NCI-H748 treated with DMSO at 0.1 percent for 48 hours (cell line): ENCODE measurements at regions not wholly inside any gene's neighbourhood (a gene's known extent, or its start where the extent isn't known, plus 50 kb on each side); places are given as distances from the start of the nearest gene placed in this dataset.

Experiments used
- DNase-seq: peaks from one replicate; lab custom pipeline; 2025; lab: John Stamatoyannopoulos, UW

DNA sequence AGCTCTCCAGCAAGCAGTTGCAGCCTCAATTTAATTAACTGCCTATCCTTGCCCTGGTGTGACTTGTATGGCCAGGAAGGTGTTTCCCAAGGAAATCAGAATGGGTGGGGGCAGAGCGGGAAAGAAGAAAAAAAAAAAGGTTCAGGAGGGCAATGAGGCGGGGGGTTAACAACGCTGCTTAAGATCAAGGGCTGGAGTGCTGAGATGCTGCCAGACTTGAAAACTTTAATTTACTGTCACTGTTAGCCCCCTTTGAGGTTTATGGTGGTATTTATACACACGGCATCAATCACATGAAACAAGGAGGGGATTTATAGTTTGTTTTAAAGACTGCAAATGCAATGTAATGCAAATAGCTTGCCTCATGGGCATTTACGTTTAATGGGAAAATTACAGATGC, 319.4 kb upstream of the NR2F2 start:
- DNase-seq: no peak

DNA sequence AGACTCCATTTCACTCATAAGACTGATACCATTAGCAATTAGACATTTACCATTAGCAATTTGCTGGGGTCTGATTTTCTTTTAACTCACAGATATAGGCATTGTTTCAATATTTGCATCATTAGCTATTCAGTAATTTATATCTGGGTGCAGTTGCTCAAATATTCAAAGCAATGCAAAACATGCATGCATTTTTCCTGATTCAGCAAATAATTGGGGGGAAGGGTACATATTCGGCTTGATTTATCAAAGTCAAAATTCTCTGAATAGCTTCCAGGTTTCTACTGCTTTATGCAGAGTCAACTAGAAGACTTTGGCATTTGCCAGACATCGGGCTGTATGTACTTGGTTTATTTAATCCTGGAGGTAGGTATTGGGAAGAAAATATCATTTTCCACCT, 315.6 kb upstream of the NR2F2 start:
- no peak for DNase-seq

DNA sequence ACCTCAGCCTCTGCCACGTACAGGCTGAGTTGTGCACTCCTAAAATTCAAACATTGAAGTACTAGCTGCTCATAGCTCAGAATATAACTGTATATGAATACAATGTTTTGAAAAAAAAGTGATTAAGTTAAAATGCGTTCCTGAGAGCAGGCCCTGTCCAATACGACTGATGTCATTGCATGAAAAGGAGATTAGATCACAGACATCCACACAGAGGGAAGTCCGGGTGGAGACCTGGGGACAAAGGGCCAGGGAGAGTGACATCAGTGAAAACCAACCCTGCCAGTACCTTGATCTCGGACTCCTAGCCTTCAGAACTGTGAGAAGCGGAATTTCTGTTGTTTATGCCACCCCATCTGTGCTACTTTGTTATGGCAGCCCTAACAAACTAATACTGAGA, 311.4 kb upstream of the NR2F2 start:
- no peak for DNase-seq

DNA sequence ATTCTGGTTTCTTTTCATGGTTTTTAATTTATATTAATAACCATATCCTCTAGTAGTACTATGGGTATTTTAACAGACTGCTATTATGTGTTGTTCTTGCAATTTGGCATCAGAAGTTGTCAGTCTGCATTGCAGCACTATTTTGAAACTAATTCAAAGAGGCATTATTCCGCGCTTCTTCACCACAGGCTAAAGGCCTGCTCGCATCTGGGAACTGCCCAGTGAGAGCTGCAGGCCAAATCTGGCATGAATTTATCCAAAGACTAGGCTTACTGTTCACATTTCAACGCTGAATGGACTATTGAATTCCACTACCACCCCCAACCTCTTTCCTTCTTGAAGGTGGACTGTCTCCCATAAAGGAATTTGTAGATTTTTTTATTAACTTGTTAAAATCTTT, 310.4 kb upstream of the NR2F2 start:
- no peak for DNase-seq

DNA sequence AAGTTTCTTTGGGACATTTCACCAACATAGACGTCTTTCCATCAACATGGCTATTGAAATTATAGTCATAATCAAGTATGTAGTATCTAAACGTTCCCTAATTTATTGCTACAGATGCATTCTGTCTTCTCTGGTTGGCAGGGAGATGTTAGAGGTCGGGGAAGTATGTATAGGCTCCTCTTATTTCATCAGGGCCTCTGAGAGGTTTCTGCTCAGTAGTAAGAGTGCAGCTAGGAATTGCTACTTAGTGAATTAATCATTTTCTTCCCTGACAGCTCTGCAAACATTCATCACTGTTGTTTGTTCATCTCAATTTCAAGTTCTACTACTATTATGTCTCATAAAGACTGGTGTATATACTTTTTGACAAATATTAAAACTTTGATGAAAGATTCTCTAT, 309.7 kb upstream of the NR2F2 start:
- no peak for DNase-seq

DNA sequence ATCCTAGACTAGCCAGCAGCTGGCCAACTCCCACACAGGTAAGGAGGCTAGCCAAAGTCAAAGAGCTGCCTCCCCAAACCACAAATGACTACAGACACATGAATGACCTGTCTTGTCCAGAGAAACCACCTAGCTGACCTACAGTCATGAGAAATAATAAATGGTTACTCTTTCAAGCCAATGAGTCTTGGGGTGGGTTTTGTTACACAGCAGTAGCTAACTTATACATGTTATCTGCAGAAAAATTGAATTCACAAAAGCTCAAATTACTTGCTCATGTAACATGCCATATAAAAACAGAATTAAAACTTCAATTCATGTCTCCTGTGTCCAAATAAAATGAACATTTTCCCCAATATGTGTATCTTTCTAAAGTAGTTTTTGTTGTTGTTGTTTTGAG, 307.4 kb upstream of the NR2F2 start:
- DNase-seq: no peak

DNA sequence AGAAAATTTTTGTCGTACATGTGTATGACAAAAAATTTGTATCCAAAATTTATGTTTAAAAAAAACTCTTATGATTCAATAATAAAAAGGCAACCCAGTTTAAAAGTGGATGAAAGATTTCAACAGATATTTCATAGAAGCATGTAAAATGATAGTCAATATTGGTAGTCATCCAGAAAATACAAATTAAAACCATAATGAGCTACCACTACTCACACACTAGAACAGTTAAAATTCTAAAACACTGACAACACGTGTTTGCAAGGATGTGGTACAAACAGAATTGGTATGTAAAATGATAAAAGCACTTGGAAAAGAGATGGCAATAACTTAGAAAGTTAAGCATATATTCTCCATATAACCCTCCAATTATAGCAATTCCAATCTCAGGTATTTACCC, 303.0 kb upstream of the NR2F2 start:
- DNase-seq: no peak

DNA sequence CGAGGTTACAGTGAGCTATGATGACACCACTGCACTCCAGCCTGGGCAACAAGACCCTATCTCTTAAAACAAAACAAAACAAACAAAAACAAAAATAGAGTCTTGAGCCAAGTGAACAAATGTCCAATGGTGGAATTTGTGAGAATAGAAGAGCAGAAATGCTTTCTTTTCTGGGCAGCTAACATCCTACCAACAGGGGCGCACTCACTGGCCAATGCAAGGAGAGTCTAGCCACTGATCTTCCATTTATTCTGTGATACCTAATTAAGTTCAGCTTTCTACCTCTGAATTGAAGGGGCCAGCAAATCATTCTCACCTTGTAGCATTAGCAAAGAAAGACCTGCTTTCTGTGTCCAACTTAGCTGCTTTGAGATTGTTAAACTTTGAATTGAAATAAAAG, 301.9 kb upstream of the NR2F2 start:
- no peak for DNase-seq

DNA sequence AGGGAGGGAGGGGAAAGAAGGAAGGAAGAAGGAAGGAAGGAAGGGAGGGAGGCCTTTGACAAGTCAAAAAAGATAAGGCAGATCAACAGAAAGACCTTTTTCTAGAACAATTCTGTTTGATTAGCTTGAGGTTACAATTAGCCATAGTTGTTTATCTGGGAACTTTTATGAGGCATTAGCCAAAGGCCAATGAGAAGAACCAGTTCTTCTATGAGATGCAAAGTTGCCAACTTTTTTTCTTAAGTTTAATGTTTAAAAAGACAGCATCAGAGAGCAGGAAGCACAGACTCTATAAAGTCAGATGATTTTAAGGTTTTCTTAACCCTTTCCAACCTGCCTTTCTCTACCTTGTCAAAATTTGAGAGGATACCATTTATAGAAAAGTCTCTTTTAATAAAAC, 301.3 kb upstream of the NR2F2 start:
- no peak for DNase-seq

DNA sequence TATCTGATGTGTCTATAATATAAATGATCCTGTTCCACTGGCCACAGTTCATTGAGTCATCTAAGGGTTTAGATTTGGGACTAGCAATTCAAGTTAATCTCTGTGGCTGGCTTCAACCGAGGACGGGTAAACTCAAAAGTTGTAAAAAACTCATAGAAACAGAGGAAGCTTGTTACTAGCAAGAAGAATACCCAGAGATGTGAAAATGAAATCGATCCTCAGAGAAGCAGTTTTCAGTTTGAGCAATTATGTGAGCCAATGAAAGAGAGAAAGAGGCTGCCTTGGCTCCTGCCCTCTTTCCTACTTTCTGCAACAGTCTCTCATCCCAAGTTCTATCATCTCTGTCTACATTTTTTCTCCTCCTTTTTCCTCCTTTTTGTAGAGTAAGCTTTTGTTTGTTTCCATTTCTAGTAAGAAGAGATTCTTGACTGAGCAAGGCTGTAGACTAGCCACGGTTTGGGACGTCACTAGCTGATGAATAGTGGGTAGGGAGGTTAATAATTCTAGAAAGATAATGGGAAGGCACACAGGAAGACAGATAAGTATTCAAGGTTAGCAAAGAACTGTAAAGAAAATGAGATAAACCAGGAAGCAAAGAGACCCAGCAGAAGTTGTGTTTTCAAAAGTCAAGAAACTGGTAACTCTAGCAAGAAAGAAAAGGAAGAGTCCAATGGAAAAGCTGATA, 298.9 kb upstream of the NR2F2 start:
- DNase-seq: no peak

DNA sequence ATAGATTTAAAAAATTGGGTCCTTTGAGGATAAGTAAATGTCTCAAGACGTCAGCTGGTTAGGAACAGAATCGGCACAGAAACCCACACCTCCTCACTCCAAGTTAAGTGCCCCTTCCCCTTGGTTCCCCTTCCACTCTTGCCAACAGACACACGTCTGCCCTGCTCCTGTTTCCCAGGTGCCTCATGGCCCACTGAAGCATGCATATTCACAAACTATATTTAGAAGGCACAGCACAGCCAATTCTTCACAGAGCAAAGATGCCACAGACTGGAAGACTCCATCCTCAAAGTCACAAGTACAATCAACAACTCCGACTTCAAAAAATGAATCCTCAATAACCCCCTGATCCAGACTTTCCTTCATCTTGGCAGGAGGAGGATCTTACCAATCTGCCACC, 295.4 kb upstream of the NR2F2 start:
- no peak for DNase-seq

DNA sequence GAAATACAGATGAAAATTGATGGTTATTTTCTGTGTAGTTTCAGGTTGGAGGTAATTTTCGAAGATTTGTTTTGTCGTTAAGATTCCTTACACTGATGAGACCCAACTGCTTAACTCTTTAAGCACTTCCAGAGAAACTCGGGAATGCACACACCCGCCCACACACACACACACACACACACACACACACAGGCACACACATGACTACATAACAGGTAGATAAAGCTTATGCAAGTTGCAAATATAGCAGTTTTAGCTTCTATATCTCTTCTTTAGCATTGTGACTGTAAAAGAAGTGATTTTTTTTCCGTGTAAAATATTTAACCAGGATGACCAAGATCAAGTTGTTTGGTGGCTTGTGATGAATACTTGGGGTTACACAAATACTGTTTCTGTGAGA, 294.9 kb upstream of the NR2F2 start:
- DNase-seq: no peak

DNA sequence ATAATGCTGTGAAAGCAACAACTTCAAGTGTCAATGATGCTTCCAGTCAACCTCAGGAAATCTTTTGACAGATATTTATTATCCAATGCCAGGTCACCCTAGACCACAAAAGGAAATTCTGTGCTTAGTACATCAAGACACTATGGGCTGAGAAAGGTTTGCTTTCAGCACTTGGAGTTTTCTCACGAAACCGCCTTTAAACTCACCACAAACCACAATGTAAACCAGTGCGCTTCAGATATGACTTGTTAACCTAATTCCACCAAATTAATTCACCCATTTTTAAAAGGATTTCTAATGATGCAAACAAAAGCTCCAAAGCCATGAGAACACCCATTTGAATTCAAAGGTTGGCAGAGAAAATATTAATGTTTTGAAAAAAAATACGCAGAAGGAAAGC, 292.9 kb upstream of the NR2F2 start:
- DNase-seq: no peak

DNA sequence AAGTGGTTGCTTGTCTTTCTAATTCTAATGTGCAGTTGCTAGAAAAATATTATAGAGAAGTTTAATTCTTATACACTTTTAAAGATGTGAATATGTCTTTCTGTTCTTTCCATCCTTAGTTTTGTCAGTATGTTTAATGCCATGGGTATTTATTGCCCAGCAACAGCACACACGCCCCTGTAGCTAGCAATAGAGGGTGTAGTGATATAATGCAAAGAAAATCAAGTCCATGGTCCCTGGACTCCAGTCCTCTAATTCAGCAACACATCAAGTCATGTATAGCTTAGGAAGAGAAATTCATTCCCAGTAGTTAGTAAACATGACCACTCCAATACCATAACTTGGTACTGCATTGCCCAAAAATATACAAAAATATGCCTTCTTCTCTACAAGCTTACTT, 292.4 kb upstream of the NR2F2 start:
- no peak for DNase-seq

DNA sequence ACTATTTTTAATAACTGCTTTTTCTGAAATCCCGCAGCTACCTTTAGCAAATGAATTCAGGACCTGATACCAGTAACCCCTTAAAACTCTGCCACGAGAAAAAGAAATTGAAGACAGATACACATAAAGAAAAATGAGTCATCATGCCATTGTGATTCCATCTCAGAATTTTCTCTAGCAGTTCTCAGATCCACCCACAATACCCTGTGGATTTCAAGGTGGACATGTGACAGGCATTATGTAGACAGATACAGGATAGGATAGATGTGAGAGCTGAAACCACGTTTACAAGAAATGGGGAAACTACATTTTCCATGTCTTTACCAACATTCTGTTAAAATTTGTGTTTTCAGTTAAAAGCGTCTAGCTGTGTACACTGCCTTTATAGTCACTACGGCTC, 291.9 kb upstream of the NR2F2 start:
- DNase-seq: no peak

DNA sequence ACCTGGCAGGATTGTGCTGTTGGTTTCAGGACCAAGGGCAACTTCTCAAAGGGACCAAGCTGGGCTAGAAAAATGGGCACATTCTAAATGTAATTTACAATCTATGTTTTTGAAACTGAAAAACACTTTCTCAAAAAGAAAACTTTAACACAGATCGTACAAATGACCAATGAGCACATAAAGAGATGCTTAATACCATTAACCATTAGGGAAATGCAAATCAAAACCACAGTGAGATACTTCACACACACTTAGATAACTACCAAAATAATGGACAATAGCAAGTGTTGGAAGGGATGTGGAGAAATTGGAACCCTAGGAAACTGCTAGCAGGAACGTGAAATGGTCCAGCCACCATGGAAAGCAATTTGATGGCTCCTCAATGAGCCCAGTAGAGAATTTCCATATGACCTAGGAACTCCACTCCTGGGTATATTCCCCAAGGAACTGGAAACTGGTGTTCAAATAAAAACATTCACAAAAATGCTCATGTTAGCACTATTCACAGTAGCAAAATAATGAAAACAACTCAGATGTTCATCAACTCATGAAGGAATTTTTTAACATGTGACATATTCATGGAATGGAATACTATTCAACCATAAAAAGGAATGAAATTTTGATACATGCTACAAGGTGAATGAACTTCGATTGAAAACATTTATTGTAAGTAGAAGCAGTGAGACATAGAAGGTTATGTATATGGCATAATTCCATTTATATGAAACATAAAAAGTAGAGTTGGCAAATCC, 288.3 kb upstream of the NR2F2 start:
- DNase-seq: no peak

DNA sequence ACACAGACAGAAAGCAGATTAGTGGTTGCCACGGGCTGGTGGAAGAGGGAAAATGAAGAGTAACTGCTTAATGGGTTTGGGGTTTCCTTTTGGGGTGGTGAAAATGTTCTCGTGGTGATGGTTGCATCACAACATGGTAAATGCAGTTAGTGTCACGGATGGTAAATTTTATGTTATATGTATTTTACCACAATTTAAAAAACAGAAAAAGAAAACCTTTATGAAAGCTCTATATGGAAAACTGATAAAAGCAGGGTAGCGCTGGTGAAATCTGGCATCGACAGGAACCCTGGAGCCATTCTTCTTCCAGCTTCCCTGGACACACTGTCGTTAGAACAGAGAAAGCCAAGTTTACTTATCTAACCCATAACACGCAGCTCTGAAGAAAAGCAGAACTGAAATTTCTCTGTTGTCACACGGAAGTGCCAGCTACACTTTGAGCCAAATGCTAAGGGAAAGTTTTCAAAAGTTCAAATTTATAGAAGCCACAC, 287.7 kb upstream of the NR2F2 start:
- no peak for DNase-seq

DNA sequence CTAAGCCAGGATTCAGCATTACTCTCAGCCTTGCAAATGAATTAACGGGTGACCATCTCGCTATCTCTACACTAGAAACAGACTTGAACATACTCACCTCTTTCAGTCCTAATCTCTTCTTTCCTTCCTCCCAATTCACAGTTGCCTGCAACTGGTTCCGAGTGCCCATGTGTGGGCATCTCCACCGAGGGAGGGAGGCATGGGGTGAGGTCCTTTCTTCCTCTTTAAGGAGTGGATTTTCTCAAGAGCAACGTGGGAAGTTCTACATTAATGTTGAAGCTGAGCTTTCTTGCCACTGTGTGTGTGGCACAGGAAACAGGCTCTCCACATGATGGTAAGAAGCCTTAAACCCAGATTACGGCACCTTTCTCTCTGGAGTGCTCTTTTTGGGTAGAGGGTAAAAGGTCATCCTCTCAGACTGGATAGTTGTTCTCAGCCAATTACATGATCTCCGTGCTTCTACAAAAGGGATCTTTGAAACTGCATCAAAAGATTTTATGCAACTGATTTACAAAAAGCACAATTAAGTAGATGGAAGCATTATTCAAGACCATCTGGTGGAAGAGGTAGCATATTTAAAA, 286.8 kb upstream of the NR2F2 start:
- no peak for DNase-seq

DNA sequence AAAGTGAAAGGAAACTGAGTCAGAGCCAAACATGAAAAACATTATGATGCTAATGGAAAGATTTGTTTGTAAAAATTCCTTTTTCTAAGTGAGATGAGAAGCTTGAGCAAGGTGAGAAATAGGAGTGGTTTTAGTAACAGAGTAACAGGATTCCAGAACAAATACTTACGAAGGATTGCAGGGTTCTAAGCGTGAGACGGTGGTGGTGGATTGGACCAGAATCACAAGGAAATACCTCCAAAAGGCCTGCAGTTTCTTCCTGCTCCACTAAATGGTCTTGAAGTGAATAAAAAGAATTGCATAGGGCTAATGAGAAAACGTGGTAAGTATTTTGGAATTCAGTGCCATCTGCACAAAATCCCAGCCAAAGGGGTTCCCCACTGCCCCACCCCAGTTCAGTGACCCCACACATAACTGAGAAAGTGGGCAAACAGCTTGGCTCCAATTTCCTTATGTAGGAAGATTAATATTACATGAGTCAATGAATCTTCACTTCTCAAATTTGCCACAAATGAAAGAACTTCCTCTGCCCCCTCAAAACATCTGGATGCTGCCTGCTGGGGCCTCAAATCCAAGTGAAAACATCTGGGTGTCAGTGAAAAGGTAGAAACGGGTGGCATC, 283.8 kb upstream of the NR2F2 start:
- DNase-seq: no peak

DNA sequence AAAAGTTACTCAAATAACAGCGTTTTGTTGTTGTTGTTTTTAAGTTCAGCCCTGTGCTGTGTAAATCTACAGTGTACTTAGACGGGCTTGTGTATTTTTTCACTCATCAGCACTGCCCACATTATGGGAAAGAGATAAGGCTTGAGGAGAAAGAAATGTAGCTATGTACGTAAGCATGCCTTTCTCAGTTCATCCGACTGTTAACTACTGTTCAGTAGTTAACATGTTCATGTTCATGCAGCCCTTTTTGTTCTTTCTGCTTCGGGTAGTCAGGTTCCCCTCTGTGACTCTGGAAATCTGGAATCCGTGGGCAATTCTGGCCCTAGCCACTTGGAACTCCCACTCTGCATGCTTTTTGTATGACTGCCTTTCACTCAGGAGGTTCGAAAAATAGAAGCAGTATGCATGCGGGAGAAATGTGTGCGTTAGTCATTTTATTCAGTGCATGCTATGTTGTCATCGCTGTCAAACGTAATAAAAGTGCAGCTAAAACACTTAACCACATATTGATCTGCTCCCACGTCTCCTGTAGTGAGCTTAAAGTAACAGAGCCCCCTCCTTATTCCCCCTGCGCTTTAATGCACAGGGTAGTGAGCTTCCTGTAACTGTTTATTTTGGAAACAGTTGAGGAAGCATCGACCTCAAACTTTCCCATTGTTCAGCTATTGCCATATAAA, 283.1 kb upstream of the NR2F2 start:
- DNase-seq: no peak

DNA sequence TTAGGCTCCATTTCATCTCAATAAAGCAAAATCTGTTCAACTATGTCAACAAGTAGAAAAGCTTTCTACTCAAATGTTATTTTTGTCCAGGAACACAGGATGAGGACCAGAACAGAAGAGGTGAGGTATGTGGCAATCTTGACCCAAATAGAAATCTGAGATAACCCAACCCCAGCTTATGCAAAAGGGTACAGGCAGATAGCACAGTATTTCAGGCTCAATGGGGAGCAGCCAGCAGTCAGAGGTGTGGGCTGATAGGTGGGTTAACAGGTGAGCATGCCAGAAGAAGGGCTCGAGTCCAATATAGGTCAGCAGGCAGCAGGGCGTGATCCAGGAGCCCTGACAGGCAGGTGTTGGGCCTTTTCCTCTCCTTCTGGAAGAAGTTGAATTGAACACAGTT, 281.2 kb upstream of the NR2F2 start:
- DNase-seq: no peak

DNA sequence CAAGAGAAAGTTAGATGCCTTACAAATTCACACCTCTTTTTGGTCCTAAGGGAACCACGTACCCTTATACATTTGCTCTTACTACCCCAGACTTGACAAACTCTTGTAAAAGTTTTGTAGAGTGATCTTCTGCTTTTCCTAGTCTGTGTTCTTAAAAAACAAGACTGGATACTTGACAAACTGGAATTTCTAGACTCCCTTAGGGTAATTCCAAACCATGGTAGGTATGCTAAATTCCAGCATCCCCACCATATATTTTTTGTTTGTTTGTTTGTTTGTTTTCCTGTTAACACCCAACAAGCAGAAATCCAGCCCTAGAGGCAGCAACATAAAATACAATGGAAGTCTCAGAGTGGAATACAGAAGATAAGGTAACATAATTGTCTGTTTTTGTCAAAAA, 280.7 kb upstream of the NR2F2 start:
- DNase-seq: no peak

DNA sequence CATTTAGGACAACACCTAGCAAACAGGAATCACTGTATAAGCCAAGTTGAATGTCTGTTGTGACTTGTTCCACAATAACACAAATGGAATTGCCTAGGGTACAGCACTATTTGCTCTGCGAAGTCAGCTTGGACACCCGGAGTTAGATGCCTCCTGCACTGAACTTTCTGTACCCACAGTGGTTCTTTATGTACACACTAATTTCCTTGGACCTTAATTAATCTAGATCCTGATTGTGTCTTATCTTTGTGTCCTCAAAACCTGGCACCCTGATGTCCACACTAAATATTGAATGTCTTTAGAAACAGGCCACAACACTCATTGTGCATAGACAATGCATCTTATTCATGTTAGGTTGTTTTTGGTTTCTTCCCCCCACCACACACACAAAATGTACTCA, 278.9 kb upstream of the NR2F2 start:
- no peak for DNase-seq
